GM12864 (cell line): ENCODE measurements at regions not wholly inside any gene's neighbourhood (a gene's known extent, or its start where the extent isn't known, plus 50 kb on each side); places are given as distances from the start of the nearest gene placed in this dataset.
A peak's percentile ranks its signal among the peaks of the same experiment; 100 is the strongest.

Experiments
- DNase-seq: peaks from one replicate; pipeline ENCODE4 v3.0.0-alpha.2; 2011; ENCODE audit warnings: low read depth
- H3K4me3 ChIP-seq: 2 replicates; pipeline ENCODE4 v1.5.1; 2011; ENCODE audit warnings: mild to moderate bottlenecking, low read depth, low read length, control low read depth
- TF ChIP-seq, protein P1 (sequence below): IDR thresholded peaks from 2 replicates; pipeline ENCODE4 v1.5.1; 2011; ENCODE audit warnings: low read depth, mild to moderate bottlenecking, moderate library complexity, low read length, control low read depth, inconsistent platforms; ENCODE audit errors: missing control alignments

DNA sequence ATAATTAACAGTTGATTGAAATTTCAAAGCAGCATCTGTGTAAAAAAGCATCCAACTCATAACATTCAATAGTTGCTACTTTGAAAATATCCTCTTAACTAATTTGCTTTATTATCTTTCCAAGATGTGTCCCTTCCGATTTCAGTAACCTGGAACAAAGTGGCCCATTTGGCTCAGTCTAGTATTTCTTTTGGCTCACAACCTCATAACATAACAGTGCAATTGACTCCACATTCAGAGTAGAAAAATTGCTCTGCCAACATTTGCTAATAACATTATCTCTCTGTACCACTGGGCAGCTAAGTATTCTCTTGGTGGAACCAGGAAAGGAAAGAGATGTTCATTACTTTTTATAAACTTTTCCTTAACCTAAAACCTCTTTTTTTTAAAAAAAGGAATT, 571.1 kb upstream of the ARGLU1 start:
- H3K4me3 ChIP-seq: no peak overlapping the region
- DNase-seq: no peak
- TF ChIP-seq, protein P1, sequence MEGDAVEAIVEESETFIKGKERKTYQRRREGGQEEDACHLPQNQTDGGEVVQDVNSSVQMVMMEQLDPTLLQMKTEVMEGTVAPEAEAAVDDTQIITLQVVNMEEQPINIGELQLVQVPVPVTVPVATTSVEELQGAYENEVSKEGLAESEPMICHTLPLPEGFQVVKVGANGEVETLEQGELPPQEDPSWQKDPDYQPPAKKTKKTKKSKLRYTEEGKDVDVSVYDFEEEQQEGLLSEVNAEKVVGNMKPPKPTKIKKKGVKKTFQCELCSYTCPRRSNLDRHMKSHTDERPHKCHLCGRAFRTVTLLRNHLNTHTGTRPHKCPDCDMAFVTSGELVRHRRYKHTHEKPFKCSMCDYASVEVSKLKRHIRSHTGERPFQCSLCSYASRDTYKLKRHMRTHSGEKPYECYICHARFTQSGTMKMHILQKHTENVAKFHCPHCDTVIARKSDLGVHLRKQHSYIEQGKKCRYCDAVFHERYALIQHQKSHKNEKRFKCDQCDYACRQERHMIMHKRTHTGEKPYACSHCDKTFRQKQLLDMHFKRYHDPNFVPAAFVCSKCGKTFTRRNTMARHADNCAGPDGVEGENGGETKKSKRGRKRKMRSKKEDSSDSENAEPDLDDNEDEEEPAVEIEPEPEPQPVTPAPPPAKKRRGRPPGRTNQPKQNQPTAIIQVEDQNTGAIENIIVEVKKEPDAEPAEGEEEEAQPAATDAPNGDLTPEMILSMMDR: no peak

DNA sequence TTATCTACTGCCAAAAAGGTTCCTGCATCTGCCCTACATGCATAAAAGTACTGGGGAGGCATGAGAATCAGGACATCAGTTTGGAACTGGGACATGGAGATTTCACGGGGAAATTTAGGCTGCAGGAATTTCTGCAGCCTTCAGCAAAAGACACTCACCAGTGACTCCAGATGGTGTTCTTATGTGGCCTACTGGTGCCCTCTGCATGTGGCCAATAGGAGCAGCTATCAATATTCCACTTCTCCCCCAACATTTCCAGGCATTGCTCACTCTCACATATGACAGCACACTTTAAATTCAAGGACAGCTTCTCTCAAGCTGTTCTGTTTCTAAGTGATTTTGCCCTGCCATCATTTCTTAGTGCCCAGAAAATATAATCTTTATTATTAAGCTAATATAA, 570.5 kb upstream of the ARGLU1 start:
- H3K4me3 ChIP-seq: no peak overlapping the region
- TF ChIP-seq, protein P1: no peak

DNA sequence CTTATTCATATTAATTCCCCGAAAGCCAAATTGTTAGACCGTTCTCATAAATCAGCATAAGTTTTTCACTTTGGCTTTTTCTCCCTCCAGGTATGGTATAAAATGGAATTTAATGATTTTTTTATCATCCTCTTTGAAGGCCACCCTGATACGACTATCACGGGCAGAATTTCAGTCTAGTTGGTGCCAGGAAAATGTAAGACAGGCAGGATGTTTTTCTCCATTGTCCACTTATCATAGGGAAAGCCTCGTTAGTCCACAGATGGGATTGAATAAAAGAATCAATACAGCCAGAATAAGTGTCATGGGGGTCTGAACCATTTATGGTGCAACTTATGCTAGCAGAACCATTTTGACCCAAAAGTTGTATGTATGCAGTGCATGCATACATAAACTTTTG, 566.0 kb upstream of the ARGLU1 start:
- no peak for DNase-seq
- TF ChIP-seq, protein P1: no peak
- no peak overlapping the region for H3K4me3 ChIP-seq

More for the DNA sequence above, 570.5 kb upstream of the ARGLU1 start:
- DNase-seq: no peak

DNA sequence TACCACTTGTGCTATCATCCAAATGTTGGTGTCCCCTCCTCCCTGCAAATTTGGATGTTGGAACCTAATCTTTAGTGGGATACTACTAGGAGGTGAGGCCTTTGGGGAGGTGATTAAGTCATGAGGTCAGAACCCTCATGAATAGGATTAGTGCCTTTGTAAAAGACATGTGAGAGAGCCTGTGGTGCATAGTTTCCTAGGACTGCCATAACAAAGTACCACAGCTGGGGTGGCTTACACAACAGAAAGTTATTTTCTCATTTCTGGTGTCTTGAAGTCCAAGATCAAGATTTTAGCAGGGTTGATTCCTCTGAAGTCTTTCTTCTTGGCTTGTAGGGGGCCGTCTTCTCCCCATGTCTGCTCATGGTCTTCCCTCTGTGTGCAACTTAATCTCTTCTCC, 562.6 kb upstream of the ARGLU1 start:
- DNase-seq: no peak
- no peak overlapping the region for H3K4me3 ChIP-seq
- TF ChIP-seq, protein P1: no peak

DNA sequence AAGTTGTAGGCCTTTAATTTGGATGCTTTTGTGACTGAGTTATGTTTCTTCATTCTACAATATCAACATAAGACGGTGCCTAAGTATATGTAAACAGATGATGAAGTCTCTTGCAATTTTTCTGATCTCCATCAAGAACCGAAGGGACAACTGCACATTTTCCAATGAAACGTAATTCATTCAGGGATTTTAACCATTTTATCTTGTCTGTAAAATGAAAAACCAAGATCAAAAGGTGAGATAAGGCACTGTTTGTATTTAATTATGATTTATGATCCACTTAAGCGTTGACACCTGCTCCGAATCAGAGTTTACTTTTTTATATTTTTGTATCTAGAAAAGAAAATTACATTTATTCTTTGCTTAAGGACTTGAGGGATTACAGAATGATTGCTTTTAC, 556.8 kb upstream of the ARGLU1 start:
- no peak overlapping the region for H3K4me3 ChIP-seq
- TF ChIP-seq, protein P1: no peak
- no peak for DNase-seq

DNA sequence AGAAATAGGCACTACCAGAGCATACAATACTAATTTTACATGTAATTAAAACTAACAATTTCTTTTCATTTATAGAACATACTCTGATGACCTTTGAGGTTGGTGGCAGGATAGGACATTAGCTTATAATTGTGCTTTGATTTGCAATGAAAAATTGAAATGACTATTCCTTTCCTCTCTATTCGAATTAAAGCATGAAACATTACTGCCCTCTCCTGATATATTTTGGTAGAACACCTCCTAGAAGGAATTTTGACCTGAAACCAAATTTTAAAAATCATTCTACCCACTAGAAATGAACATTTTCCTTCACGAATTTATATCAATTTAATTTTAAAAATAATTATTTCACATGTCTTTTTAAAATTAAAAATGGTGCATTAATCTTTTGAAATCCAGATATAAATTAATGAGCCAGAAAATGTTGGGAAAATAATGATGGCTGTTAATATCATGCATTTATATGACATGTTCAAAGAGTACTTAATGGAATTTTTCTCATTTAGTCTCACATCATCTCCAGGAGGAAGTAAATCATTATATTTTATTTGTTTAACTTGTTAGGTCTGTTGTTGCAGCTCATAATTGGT, 556.3 kb upstream of the ARGLU1 start:
- DNase-seq: no peak
- no peak overlapping the region for H3K4me3 ChIP-seq
- TF ChIP-seq, protein P1: peak; percentile 21

DNA sequence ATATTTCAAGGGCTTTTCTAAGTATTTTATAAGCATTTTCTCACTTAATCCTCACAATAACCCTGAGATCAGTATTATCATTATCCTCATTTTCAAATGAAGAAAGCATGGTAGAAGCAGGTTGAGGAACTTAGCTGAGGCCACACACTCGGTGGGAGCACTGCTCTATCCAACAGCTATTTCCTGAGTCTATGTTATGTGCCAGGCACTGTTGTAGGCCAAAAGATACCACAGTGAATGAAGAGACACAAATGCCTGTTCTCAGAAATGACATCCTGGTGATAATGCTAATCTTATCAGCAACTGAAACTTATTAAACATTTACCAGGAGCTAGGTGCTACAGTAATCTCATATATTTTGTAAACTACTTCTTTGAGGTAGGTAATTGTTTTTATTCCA, 553.9 kb upstream of the ARGLU1 start:
- H3K4me3 ChIP-seq: no peak overlapping the region
- no peak for DNase-seq
- TF ChIP-seq, protein P1: no peak
